ENCODE measurements at regions not wholly inside any gene's neighbourhood (a gene's known extent, or its start where the extent isn't known, plus 50 kb on each side); places are given as distances from the start of the nearest gene placed in this dataset.

DNA sequence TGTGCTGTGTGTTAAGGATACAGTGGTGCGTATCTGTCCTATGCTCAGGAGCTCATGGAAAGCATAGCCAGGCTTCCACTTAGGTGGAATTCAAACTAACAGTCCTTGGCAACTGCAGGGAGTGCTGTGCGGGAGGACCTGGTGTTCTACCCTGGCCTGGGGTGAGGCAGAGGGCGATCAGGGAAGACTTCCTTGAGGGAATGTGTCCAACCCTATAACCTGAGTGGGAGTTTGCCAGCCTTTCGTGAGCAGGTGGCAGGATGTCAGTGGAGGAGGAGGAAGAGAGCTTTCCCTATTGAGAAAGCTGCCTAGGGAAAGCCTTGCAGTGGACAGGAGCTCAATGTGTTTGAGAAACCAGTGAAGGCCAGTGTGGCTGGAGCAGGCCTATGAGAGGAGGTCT, 271.1 kb upstream of the C2CD4B start:
- no peak overlapping the region for H3K27ac Mint-ChIP-seq
- H3K4me1 Mint-ChIP-seq = no peaks in the 10 kb centered on the region

DNA sequence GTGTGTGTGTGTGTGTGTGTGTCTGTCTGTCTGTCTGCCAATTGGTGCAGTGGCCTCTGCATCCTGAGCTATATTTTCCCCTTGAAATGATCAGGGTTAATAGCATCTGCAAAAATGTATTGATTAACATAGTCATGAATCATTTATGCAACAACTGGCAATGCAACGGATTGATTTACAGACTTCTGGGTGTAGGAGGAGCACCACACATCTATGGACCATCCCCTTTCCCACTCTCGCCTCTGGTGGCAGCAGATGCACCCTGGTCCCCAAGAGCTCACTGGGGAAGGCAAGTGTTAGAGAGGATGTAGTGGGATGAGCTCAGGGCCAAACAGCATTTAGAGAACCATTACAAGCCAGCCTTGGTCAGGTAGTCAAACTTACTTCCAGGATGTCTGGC, 272.7 kb upstream of the C2CD4B start:
- peaks cover 7% of the 10 kb centered on the region for H3K9me3 Mint-ChIP-seq
- no peaks in the 10 kb centered on the region for H3K36me3 Mint-ChIP-seq
- H3K4me3 Mint-ChIP-seq = no peak overlapping the region
- H3K27me3 Mint-ChIP-seq (ENCODE audit: low read depth) = no peaks in the 10 kb centered on the region
- H3K27ac Mint-ChIP-seq = no peak overlapping the region
- TF ChIP-seq, protein P1, sequence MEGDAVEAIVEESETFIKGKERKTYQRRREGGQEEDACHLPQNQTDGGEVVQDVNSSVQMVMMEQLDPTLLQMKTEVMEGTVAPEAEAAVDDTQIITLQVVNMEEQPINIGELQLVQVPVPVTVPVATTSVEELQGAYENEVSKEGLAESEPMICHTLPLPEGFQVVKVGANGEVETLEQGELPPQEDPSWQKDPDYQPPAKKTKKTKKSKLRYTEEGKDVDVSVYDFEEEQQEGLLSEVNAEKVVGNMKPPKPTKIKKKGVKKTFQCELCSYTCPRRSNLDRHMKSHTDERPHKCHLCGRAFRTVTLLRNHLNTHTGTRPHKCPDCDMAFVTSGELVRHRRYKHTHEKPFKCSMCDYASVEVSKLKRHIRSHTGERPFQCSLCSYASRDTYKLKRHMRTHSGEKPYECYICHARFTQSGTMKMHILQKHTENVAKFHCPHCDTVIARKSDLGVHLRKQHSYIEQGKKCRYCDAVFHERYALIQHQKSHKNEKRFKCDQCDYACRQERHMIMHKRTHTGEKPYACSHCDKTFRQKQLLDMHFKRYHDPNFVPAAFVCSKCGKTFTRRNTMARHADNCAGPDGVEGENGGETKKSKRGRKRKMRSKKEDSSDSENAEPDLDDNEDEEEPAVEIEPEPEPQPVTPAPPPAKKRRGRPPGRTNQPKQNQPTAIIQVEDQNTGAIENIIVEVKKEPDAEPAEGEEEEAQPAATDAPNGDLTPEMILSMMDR (IDR thresholded peaks at IDR 0.05; ENCODE audit: unreplicated experiment) = no peak
- no peaks in the 10 kb centered on the region for H3K4me1 Mint-ChIP-seq
- DNase-seq (ENCODE audit: low spot score in 2 of 2, unreplicated experiment in 2 of 2) = no peak

More for the DNA sequence above, 271.1 kb upstream of the C2CD4B start:
- Mint-ChIP-seq H3K36me3 (no peaks in the 10 kb centered on the region), H3K9me3 (peaks cover 7% of the 10 kb centered on the region), H3K4me3 (no peak overlapping the region), H3K27me3 (ENCODE audit: low read depth) (no peaks in the 10 kb centered on the region)
- TF ChIP-seq, protein P1 (IDR thresholded peaks at IDR 0.05; ENCODE audit: unreplicated experiment) = no peak
- no peak for DNase-seq (ENCODE audit: low spot score in 2 of 2, unreplicated experiment in 2 of 2)

DNA sequence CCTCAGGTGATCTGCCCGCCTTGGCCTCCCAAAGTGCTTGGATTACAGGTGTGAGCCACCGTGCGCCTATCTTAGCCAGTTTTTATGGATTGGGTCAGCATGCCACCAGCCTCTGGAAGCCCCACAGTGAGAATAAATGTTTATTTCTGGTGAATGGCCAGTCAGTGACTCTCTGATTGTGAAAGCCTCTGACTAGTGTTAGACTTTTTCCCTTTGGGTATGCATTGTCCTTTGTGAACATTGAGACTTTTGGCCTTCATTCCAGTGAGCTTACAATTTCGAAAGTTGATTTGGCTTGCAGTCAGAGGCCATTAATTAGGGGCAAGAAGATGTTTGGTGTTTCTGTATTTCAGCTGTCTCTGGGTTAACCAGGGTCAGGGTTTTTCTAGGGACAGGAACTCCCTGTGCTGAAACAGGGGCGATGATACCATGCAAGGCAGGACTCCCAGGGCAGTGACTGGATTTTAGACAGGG, 274.5 kb upstream of the C2CD4B start:
- H3K27ac Mint-ChIP-seq = no peak overlapping the region
- H3K27me3 Mint-ChIP-seq (ENCODE audit: low read depth) = no peaks in the 10 kb centered on the region
- peaks cover 7% of the 10 kb centered on the region for H3K9me3 Mint-ChIP-seq
- no peaks in the 10 kb centered on the region for H3K36me3 Mint-ChIP-seq
- DNase-seq (ENCODE audit: low spot score in 2 of 2, unreplicated experiment in 2 of 2) = no peak
- no peak overlapping the region for H3K4me3 Mint-ChIP-seq
- TF ChIP-seq, protein P1 (IDR thresholded peaks at IDR 0.05; ENCODE audit: unreplicated experiment) = no peak
- H3K4me1 Mint-ChIP-seq = no peaks in the 10 kb centered on the region

DNA sequence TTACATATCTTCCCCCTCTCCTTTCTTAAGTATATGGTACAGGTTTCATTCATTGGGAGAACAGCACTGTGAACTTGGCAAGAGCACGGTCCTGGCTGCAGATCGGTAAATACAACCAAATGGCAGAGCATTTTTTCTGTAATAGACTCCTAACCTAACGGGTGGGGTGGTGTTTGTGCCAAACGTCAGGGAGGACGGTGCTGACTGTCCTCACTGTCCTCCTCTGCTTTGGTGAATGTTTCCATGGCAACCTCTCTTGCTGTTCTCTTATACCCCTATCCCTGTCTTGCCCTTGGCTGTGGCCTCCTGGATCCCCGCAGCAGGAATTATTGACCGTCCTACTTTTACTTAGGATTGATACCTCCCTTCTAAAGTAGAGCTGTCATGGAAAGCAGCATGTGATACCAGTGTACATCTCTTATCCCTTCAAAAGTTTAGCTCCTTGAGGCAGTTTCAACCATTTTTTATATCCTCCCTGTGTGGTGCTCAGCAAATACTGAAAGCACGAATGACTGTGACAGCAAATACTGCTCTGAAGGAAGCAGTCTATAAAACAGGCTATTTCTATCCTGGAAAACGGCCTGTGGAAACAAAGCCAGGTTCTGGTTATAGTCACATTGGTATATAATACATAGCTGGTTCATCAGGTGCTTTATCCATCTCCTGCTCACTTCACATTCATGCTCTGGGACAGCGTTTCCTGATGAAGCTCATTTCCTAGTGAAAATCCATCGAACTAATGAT, 275.4 kb upstream of the C2CD4B start:
- Mint-ChIP-seq H3K9me3 (no peaks in the 10 kb centered on the region), H3K36me3 (no peaks in the 10 kb centered on the region), H3K27me3 (ENCODE audit: low read depth) (no peaks in the 10 kb centered on the region), H3K4me3 (no peak overlapping the region), H3K4me1 (no peaks in the 10 kb centered on the region), H3K27ac (no peak overlapping the region)
- DNase-seq (ENCODE audit: low spot score in 2 of 2, unreplicated experiment in 2 of 2) = no peak
- TF ChIP-seq, protein P1 (IDR thresholded peaks at IDR 0.05; ENCODE audit: unreplicated experiment) = no peak

DNA sequence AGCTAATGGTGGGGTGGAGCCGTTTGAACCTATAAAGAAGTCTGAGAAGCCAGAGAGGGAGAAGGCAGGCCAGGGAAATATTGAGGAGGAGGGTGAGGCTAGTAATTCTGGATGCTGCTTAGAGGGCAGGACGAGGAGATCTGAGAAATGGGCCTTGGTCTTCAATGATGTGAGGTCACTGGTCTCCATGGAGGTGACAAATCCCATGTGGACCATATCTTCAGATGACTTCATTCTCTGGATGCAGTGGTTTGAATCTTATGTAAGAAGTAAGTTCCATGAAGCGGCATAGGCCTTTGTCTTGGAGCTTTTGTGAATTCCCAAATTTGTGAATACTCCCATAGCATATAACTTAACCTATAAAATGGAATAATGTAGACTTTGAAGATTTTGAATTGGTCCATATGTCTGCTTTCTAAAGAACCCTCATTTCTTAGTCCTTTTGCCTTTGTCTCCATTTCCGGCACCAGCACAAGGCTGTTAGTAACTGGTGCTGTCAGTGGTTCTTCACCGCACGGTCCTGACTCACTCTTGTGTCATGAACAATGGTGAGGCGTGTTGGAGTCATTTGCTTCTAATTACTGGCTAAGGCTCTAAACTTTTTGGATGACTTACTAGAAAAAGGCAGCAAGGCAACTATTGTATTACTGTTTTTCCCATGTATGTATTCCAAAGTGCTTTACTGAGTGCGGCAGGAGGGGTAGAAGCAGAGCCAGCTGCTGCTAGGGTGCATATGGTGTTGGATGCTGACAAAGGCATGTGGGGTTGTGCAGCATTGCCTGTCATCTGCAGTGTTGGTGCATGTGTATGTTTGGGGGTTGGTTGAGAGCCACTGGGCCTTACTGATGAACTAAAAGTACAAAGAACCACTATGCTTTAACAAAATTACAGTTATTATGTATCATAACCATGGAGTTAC, 279.3 kb upstream of the C2CD4B start:
- DNase-seq (ENCODE audit: low spot score in 2 of 2, unreplicated experiment in 2 of 2) = no peak
- Mint-ChIP-seq H3K36me3 (no peaks in the 10 kb centered on the region), H3K4me3 (no peak overlapping the region), H3K4me1 (peaks cover 6% of the 10 kb centered on the region), H3K27me3 (ENCODE audit: low read depth) (no peaks in the 10 kb centered on the region), H3K9me3 (no peaks in the 10 kb centered on the region), H3K27ac (no peak overlapping the region)
- TF ChIP-seq, protein P1 (IDR thresholded peaks at IDR 0.05; ENCODE audit: unreplicated experiment) = no peak
